MCF 10A (cell line): ENCODE measurements at regions not wholly inside any gene's neighbourhood (a gene's known extent, or its start where the extent isn't known, plus 50 kb on each side); places are given as distances from the start of the nearest gene placed in this dataset.

ENCODE experiments used
- BruUV-seq: library from RNA; stranded (reverse); fragments of 400-500 nt; replicated peaks from 2 replicates; lab custom pipeline; 2021; lab: Mats Ljungman, UMichigan
- CTCF ChIA-PET: fragments of 300-600 bp; sonication (Branson Sonifier 250); formaldehyde crosslinking; extraction: SDS; loops from one replicate; lab custom pipeline; 2021; ENCODE audit warnings: antibody characterized with exemption, inconsistent platforms; lab: Yijun Ruan, JAX
- POLR2A ChIA-PET: fragments of 300-600, 350-650 bp; sonication (Branson Sonifier 250); formaldehyde crosslinking; extraction: SDS; loops from one replicate; lab custom pipeline; 2020; ENCODE audit warnings: antibody characterized with exemption, inconsistent platforms; lab: Yijun Ruan, JAX
- DNase-seq: peaks from one replicate; pipeline ENCODE4 v3.0.0-alpha.2; 2018; ENCODE audit not compliant: unreplicated experiment
- H3K27ac Mint-ChIP-seq: one replicate; pipeline ENCODE4 v1.8.0; 2022; ENCODE audit warnings: mild to moderate bottlenecking, low read depth, mixed read lengths; ENCODE audit not compliant: unreplicated experiment
- H3K27me3 Mint-ChIP-seq: one replicate; pipeline ENCODE4 v1.8.0; 2022; ENCODE audit warnings: mixed read lengths; ENCODE audit not compliant: insufficient read depth, unreplicated experiment
- H3K36me3 Mint-ChIP-seq: one replicate; pipeline ENCODE4 v1.8.0; 2022; ENCODE audit warnings: mild to moderate bottlenecking, moderate library complexity, mixed read lengths; ENCODE audit not compliant: insufficient read depth, unreplicated experiment
- H3K4me1 Mint-ChIP-seq: one replicate; pipeline ENCODE4 v1.8.0; 2022; ENCODE audit warnings: mixed read lengths; ENCODE audit not compliant: insufficient read depth, unreplicated experiment
- H3K4me3 Mint-ChIP-seq: one replicate; pipeline ENCODE4 v1.8.0; 2022; ENCODE audit warnings: mild to moderate bottlenecking, moderate library complexity, mixed read lengths; ENCODE audit not compliant: unreplicated experiment
- H3K9me3 Mint-ChIP-seq: one replicate; pipeline ENCODE4 v1.8.0; 2022; ENCODE audit warnings: mixed read lengths; ENCODE audit not compliant: unreplicated experiment
- intact Hi-C: fragments of 100-400 bp; cut with micrococcal nuclease; formaldehyde crosslinking; loops from 2 replicates; pipeline ENCODE4 v1.14.1; 2022
- TF ChIP-seq, protein P1 (sequence below): fragments of 200-600 bp; IDR thresholded peaks from one replicate; pipeline ENCODE4 v1.8.0; 2022; ENCODE audit warnings: antibody characterized with exemption, mild to moderate bottlenecking; ENCODE audit not compliant: unreplicated experiment

- Mint-ChIP-seq H3K9me3 (peaks cover 30% of the 10 kb centered on the region), H3K4me3 (no peak overlapping the region), H3K4me1 (no peaks in the 10 kb centered on the region), H3K27me3 (no peaks in the 10 kb centered on the region), H3K36me3 (no peaks in the 10 kb centered on the region), H3K27ac (no peak overlapping the region)
- ChIA-PET CTCF (no interaction called here), POLR2A (no interaction called here)
- TF ChIP-seq, protein P1, sequence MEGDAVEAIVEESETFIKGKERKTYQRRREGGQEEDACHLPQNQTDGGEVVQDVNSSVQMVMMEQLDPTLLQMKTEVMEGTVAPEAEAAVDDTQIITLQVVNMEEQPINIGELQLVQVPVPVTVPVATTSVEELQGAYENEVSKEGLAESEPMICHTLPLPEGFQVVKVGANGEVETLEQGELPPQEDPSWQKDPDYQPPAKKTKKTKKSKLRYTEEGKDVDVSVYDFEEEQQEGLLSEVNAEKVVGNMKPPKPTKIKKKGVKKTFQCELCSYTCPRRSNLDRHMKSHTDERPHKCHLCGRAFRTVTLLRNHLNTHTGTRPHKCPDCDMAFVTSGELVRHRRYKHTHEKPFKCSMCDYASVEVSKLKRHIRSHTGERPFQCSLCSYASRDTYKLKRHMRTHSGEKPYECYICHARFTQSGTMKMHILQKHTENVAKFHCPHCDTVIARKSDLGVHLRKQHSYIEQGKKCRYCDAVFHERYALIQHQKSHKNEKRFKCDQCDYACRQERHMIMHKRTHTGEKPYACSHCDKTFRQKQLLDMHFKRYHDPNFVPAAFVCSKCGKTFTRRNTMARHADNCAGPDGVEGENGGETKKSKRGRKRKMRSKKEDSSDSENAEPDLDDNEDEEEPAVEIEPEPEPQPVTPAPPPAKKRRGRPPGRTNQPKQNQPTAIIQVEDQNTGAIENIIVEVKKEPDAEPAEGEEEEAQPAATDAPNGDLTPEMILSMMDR = no peak
- no peak for DNase-seq
- no TSS peak for BruUV-seq
- intact Hi-C loops = no loop called here
These were observed 922.8 kb upstream of the EEF2KMT start for GRCh38 chr16:6020162-6020985.

DNA sequence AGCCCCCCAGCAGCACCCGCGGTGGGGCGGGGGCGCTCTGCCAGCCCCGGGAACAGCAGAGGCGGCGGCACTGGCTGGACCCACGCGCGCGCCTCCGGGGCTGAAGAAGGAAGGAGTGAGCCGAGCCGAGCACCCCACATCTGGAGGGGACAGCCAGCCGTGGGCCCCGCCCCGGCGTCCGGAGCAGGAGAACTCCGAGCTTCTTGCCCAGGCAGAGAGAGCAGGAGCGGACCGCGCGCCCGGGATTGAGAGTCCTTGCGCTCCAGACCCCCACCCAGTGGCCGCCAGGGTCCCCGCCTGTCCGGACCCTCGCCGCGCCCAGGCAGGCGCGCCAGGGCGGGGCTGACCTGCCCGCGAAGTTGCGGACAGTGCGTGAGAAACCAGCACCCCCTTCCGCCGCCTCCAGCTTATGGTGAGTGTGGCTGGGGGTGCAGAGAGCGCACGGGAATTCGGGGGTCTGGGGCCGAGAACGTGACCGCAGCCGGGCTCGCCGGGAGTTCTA is 921.9 kb upstream of the EEF2KMT start:
- Mint-ChIP-seq H3K36me3 (no peaks in the 10 kb centered on the region), H3K27me3 (no peaks in the 10 kb centered on the region), H3K27ac (no peak overlapping the region), H3K4me1 (no peaks in the 10 kb centered on the region), H3K9me3 (peaks cover 27% of the 10 kb centered on the region), H3K4me3 (no peak overlapping the region)
- CTCF ChIA-PET = no interaction called here
- TF ChIP-seq, protein P1 = no peak
- DNase-seq = no peak
- no TSS peak for BruUV-seq
- POLR2A ChIA-PET = no interaction called here
- intact Hi-C loops = no loop called here

- TF ChIP-seq, protein P1 = no peak
- H3K4me3 Mint-ChIP-seq = no peak overlapping the region
- BruUV-seq = no TSS peak
- DNase-seq = no peak
- CTCF ChIA-PET = interaction anchor here (0.6 kb wide), 1 partner anchor 65 kb away, joined by 4 read pairs; no protein-coding TSS in a partner anchor
- H3K27me3 Mint-ChIP-seq = no peaks in the 10 kb centered on the region
- intact Hi-C loops = no loop called here
- no peaks in the 10 kb centered on the region for H3K4me1 Mint-ChIP-seq
- H3K27ac Mint-ChIP-seq = no peak overlapping the region
- H3K9me3 Mint-ChIP-seq = peaks cover 21% of the 10 kb centered on the region
- POLR2A ChIA-PET = no interaction called here
- H3K36me3 Mint-ChIP-seq = no peaks in the 10 kb centered on the region
These were observed 921.4 kb upstream of the EEF2KMT start for GRCh38 chr16:6018848-6019489.

- CTCF ChIA-PET = interaction anchor here (0.6 to 1.0 kb wide), 3 partner anchors 40 to 666 kb away, joined by 3 to 4 read pairs (median 4); no protein-coding TSS in a partner anchor
- no TSS peak for BruUV-seq
- no peak overlapping the region for H3K27ac Mint-ChIP-seq
These were observed 919.1 kb upstream of the EEF2KMT start for GRCh38 chr16:6016530-6017184.

More at GRCh38 chr16:6016530-6017184, 919.1 kb upstream of the EEF2KMT start:
- Mint-ChIP-seq H3K27me3 (no peaks in the 10 kb centered on the region), H3K36me3 (no peaks in the 10 kb centered on the region), H3K9me3 (peaks cover 14% of the 10 kb centered on the region), H3K4me3 (no peak overlapping the region), H3K4me1 (no peaks in the 10 kb centered on the region)
- POLR2A ChIA-PET = interaction anchor here (0.9 kb wide), 1 partner anchor 626 kb away, joined by 3 read pairs; no protein-coding TSS in a partner anchor
- TF ChIP-seq, protein P1 = no peak
- no peak for DNase-seq
- intact Hi-C loops = no loop called here
